GM12801 (cell line): ENCODE measurements at regions not wholly inside any gene's neighbourhood (a gene's known extent, or its start where the extent isn't known, plus 50 kb on each side); places are given as distances from the start of the nearest gene placed in this dataset.

Experiments
- TF ChIP-seq, protein P1 (sequence below): IDR thresholded peaks from one replicate; pipeline ENCODE4 v1.5.1; 2011; ENCODE audit warnings: control low read depth; ENCODE audit not compliant: insufficient read length; ENCODE audit errors: extremely low read depth

DNA sequence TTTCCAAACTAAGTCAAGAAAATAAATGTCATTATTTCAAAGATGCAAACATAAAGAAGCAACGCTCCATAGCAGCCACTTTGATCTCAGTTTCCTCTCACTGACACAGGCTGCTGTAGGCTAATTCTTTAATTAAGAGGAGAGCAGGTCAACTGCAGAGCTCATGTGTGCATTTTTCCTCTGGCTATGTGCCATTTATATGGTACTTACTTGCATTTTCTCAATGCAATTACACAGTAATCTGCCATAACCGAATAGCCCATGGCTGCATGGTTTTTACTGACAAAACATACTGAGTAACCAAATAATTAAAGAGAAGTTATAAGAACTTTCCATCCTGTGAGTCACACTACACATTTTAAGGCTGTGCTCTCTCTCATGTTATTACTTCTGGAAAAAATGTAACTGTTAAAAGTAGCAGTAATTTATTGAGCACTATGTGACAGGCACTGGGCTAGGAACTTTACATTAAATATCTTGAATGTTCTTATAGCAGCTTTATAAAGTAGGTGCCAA lies 122.0 kb downstream of the ELAPOR2 start:
- TF ChIP-seq, protein P1, sequence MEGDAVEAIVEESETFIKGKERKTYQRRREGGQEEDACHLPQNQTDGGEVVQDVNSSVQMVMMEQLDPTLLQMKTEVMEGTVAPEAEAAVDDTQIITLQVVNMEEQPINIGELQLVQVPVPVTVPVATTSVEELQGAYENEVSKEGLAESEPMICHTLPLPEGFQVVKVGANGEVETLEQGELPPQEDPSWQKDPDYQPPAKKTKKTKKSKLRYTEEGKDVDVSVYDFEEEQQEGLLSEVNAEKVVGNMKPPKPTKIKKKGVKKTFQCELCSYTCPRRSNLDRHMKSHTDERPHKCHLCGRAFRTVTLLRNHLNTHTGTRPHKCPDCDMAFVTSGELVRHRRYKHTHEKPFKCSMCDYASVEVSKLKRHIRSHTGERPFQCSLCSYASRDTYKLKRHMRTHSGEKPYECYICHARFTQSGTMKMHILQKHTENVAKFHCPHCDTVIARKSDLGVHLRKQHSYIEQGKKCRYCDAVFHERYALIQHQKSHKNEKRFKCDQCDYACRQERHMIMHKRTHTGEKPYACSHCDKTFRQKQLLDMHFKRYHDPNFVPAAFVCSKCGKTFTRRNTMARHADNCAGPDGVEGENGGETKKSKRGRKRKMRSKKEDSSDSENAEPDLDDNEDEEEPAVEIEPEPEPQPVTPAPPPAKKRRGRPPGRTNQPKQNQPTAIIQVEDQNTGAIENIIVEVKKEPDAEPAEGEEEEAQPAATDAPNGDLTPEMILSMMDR: no peak

DNA sequence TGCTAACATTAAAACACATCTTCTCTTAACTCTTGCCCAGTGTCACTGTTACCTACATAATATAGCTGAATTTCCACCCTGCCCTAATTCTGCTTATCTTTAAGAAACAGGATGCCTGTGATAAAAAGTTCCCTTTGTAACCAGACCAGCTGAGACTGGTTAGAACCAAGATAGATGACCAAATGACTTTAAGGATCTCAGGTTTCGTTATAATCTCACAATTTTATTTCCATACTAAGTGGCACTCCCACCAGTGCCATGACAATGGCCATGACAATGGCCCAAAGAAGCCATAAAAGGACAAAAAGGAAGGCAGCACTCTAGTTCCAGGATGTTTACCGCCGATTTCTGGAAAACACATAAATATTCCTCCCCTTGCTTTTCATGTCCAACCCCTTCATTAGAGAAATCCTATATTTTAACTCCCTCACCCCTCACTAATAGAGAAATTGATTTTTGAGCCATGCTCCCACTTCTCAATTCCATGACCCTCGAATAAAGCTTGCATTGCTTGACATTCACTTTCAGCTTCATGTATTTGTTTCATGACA lies 126.1 kb downstream of the ELAPOR2 start:
- TF ChIP-seq, protein P1: no peak

DNA sequence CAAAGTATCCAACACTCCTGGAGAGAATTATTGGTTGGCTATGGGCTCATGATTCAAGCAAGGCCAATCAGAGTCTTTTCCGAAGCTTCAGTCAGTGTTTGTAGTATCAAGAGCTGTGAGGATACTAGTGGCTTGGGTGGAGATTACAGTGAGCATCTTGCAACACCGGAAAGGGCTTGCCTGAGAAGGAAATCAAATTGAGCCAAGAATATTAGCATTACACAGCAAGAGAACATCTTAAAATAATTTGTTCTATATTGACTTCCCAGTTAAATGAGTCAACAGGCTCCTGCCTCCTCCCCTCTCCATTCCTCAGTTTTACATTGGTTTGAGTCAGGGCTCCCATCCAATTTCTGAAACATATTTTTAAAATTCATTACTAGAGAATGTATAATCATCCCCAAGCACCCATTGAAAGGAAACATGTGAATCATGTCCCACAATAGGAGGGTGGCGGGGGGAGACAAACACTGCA lies 127.4 kb downstream of the ELAPOR2 start:
- TF ChIP-seq, protein P1: no peak

DNA sequence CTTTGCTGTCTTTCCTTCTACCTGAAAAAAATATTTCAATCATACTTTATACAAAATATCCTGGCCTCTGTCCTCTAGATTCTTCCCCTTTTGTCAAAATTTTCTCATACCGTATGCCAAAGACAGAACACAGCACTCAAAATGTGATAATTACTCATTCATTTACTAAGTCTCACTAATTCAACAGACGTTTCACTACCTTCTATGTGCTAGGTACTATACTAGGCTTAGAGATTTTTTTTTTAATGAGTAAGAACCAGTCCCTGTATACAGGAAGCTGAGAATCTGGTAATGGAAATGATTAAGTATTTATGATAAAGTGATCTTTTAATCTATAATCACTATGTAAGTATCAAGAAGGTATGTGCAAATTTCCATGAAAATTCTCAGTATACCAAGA lies 128.0 kb downstream of the ELAPOR2 start:
- TF ChIP-seq, protein P1: no peak

DNA sequence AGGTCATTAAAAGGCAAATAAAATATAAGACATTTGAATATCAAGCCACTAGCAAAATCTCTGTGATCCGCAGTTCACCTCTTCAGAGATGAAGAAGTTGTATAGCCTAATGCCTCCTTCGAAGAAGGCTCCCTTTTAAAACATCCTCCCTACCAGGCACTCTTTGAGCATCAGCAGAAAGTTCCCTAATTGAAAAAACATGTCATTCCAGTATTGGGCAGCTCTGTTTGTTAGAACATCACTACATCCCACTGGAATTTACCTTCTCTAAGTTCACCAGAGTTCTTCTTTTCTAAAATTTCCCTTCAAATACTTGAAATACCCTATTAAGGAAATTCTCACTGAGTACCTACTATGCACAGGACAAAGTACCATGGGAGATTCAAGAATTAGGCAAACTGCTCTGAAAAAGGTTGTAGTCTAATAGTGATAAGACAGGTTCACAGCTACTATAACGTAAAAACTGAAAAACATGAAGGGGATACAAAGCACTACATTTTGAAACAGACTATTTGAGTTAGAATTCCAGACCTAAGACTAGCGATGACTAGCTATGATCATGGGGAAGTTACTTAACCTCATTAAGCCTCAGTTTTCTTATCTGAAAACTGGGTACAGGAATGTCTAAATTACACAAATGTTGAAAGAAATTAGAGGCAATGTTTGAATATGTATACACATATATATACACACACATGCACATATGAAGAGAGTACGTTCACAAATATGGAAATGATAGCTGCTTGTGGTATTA lies 128.7 kb downstream of the ELAPOR2 start:
- TF ChIP-seq, protein P1: no peak

DNA sequence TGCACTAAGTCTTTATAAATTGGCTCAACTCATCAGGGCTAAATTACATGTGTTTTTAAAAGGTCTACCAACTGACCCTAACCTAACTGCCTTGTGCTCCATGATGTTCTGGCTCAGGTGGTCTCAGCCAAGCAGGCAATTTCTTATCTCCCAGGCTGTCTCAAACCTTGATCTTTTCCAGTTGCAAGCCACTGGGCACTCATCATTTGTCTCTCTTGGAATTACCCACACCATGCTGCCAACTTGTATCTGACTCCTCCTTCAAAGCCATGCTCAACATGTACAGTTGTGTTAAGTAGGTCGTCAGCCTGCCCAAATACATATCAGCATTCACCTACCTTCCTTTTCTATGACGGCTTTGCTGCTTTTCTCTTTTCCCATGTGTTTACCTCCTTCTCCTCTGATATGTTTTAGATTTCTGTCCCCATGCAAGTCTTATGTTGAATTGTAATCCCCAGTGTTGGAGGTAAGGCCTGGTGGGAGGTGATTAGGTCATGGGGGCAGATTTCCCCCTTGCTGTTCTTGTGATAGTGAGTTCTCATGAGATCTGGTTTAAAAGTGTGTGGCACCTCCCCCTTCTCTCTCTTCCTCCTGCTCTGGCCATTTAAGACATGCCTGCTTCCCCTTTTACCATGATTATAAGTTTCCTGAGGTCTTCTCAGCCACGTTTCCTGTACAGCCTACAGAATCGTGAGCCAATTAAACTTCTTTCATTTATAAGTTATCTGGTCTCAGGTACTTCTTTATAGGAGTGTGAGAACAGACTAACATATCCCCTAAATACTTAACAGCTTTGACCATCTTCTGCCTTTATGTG lies 130.0 kb downstream of the ELAPOR2 start:
- TF ChIP-seq, protein P1: no peak

DNA sequence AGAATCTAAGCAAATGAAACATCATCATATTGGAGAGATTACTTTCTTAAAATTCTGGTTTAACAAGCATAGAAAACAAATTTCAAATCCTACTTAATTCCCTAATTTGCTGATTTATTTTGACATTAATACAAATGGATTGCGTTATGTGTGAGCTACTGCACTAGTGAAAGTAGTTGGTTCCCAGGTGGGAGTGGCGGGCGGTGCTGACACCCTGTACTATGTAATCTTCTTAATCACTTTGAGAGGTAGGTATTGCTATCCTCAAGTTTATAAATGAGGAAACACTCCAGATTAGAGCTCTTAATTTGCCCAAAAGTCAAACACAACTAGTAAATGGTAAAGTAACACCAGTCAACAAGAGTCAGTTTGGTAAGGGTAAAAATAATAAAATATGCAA lies 131.1 kb downstream of the ELAPOR2 start:
- TF ChIP-seq, protein P1: no peak
